ENCODE measurements at regions not wholly inside any gene's neighbourhood (a gene's known extent, or its start where the extent isn't known, plus 50 kb on each side); places are given as distances from the start of the nearest gene placed in this dataset.

DNA sequence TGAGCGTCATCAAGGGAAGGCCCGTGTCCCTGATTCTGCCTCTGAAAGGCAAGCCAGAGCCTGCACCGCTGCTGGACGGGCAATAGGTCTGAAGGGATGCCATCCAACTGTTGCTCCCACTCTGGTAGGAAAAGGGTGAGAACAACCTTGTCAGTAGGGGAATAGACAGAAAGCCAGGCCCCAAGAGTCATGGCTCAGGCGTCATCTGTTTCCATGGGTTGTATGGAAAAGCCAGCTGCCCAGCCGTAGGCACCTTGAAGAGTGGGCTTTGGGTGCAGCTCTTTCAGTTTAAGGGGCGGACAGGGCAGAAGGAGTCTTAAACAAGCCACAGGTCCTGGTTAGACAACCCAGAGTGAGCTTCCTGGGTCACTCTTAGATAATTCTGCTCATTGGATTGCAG, 66.5 kb downstream of the RNF6 start:
- no peak for DNase-seq (ENCODE audit: low spot score)

- DNase-seq (ENCODE audit: low spot score): no peak
Observed at GRCh38 chr13:26133851-26134250, 82.0 kb upstream of the SHISA2 start.

DNA sequence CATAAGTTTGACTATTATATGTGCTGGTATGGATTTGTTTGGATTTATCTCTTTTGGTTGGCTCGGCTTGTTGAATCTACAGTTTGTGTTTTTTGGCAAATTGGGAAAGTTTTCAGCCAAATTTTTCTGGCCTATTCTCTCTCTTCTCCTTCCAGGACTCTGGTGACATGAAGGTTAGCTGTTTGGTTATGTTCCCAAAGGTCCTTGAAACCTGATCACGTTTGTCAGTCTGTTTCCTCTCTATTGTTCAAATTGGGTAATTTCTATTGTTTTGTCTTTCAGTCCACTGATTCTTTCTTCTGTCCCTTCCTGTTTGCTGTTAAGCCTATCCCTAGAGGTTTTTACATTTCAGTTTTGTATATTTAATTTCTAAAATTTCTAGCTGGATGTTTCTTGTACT, 81.5 kb upstream of the SHISA2 start:
- DNase-seq (ENCODE audit: low spot score): no peak

- peak; percentile 22 for DNase-seq (ENCODE audit: low spot score)
Observed at GRCh38 chr13:26132756-26133155, 80.9 kb upstream of the SHISA2 start.

- DNase-seq (ENCODE audit: low spot score): no peak
Observed at GRCh38 chr13:26128676-26129075, 76.9 kb upstream of the SHISA2 start.

DNA sequence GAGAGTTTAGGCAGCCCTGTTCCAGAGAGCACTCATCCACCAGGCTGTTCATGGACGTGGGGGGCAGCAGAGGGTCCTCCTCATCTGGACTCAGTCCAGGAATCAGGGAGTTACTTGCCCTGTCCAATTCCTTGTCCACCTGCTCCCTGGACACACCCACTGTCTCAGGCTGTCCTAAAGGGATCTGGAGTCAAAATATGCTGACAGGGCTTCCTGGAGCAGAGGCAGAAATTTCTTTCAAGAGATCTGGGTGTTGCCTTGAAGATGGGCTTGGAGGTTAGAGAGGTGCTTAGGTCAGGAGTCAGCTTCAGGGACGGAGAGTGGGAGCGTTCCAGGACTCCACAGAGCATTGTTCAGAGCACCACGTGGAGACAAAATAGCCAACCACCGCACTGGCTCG, 65.8 kb upstream of the SHISA2 start:
- DNase-seq (ENCODE audit: low spot score): no peak

DNA sequence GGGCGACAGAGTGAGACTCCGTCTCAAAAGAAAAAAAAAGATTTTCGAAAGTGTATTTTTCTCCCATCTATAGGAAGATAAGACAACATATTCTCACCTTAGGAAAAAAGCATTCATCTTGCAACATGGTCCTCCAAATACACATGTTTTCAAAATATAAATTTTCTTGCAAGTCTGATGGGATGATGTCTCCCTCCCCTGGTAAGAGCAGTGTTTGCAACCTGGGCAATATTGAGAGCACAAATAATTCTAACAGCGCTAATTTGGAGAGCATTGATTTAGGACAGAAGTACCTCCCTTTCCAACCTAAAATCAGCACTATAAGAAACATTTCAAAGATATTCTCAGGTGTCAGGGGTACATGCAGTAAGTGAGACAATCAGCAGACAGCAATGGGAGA, 61.0 kb upstream of the SHISA2 start:
- no peak for DNase-seq (ENCODE audit: low spot score)

GRCh38 chr13:26111797-26112196, 60.0 kb upstream of the SHISA2 start:
- DNase-seq (ENCODE audit: low spot score): no peak
